ENCODE measurements at regions not wholly inside any gene's neighbourhood (a gene's known extent, or its start where the extent isn't known, plus 50 kb on each side); places are given as distances from the start of the nearest gene placed in this dataset.

- TF ChIP-seq CTCF (IDR thresholded peaks at IDR 0.05) (no peak), ZFX (IDR thresholded peaks at IDR 0.05; ENCODE audit: borderline replicate concordance) (no peak)
Observed at GRCh38 chr3:105166893-105167292, 199.8 kb upstream of the ALCAM start.

All from 22Rv1 (cell line).